ENCODE measurements at regions not wholly inside any gene's neighbourhood (a gene's known extent, or its start where the extent isn't known, plus 50 kb on each side); places are given as distances from the start of the nearest gene placed in this dataset.
"Not testable (repeated sequence)": the region's sequence is repeated elsewhere in the genome, so short reads cannot be mapped to it uniquely, and the experiment has no call there.

DNA sequence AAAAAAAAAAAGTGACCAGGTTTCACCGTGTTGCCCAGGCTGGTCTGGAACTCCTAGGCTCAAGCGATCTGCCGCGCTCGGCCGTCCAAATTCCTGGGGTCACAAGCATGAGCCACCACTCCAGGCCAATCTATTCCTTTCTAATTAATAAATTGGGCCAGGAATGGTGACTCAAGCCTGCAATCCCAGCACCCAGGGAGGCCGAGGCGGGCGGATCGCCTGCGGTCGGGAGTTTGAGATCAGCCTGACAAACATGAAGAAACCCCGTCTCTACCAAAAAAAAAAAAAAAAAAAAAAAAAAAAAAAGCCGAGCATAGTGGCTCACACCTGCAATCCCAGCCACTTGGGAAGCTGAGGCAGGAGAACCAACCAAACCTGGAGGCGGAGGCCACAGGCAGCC, 100.0 kb upstream of the FAN1 start:
- DNase-seq (ENCODE audit: low spot score in 2 of 2); H3K36me3 ChIP-seq; intact Hi-C loops (cut with DNase I); H3K27me3 ChIP-seq; H3K9me3 ChIP-seq; H3K27ac ChIP-seq; H3K4me1 ChIP-seq; H3K4me3 ChIP-seq: not testable (repeated sequence)

DNA sequence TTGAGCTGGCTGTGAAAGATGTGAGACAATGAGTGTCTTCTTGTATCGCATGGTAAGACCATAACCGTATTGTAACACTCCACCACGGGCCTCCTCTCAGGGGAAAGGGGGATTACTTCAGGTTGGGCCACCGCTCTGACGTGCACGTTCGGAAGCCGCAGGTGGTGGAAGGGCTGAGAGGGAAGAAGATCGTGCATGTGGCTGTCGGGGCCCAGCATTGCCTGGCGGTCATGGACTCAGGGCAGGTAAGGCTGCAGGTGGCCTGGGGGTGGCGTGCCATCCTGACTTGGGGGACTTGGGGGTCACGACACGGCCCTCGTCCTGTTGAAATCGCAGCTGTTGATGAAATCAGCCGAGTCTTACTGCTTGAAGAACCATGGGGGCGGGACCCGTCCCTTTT, 87.3 kb upstream of the FAN1 start:
- TF ChIP-seq, protein P1, sequence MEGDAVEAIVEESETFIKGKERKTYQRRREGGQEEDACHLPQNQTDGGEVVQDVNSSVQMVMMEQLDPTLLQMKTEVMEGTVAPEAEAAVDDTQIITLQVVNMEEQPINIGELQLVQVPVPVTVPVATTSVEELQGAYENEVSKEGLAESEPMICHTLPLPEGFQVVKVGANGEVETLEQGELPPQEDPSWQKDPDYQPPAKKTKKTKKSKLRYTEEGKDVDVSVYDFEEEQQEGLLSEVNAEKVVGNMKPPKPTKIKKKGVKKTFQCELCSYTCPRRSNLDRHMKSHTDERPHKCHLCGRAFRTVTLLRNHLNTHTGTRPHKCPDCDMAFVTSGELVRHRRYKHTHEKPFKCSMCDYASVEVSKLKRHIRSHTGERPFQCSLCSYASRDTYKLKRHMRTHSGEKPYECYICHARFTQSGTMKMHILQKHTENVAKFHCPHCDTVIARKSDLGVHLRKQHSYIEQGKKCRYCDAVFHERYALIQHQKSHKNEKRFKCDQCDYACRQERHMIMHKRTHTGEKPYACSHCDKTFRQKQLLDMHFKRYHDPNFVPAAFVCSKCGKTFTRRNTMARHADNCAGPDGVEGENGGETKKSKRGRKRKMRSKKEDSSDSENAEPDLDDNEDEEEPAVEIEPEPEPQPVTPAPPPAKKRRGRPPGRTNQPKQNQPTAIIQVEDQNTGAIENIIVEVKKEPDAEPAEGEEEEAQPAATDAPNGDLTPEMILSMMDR (IDR thresholded peaks at IDR 0.05) = no peak
- no peak overlapping the region for H3K27ac ChIP-seq
- H3K4me3 ChIP-seq = no peak overlapping the region
- intact Hi-C loops (cut with DNase I) = no loop called here
- H3K27me3 ChIP-seq = no peaks in the 10 kb centered on the region
- no peak for DNase-seq (ENCODE audit: low spot score in 2 of 2)
- no peaks in the 10 kb centered on the region for H3K9me3 ChIP-seq
- no peaks in the 10 kb centered on the region for H3K4me1 ChIP-seq
- H3K36me3 ChIP-seq = no peaks in the 10 kb centered on the region

DNA sequence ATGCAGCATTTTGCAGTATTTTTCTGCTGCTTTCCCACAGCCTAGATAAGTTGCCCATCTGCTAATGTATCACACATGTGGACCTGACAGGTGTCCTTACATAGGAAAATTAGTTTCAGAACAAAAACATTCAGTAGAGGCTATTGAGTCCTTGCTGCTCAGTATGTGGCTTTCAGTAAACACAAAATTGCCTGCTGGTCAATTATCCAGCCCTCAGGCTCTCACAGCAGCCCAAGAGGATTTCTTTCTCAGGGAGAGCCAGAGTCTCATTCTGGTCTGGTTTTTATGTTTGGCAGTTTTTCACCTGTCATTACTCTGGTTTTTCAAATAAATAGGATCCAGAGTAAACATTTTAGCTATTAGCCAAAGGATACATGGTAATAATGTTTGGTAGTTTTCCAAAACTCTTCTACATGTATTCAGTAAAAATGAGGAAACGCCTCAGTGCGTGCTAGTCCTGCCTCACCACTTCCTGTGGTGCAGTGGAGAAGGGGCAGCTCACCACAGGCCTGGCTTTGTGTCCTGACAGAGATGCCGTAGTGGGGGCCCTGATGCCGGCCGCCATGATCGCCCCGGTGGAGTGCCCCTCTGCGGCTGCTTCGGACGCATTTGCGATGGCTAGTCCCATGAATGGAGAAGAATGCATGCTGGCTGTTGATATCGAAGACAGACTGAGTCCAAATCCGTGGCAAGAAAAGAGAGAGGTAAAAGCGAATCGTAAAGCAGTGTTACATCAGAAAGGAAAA, 80.5 kb upstream of the FAN1 start:
- H3K9me3 ChIP-seq; H3K4me3 ChIP-seq; H3K27me3 ChIP-seq; H3K27ac ChIP-seq; DNase-seq (ENCODE audit: low spot score in 2 of 2); H3K4me1 ChIP-seq; intact Hi-C loops (cut with DNase I); H3K36me3 ChIP-seq: not testable (repeated sequence)

DNA sequence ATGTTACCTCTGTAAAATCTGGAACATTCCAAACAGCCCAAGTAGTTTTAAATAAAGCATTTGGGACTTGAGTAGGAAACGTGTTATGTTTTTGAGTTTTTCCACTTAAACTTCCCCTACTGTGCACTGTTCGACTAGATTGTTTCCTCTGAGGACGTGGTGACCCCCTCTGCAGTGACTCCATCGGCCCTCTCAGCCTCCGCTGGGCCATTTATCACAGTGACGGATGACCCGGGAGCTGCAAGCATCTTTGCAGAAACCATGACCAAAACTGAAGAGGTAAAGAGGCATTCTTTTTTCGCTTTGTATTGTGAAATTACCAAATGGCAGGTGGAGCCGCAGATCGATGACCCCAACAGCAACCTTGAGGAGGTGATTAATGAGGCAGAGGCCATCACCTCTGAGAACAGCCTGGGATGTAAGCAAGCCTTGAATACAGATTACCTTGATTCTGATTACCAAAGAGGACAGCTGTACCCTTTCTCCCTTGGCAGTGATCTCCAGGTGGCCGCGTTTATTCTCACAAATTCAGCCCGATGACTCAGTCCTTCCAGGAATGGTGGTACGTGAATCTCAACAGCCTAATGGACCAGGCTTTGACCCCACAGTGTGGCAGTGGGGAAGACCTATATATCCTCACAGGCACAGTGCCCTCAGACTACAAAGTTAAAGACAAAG, 79.1 kb upstream of the FAN1 start:
- TF ChIP-seq, protein P1 (IDR thresholded peaks at IDR 0.05) = no peak
- Histone ChIP-seq H3K27ac (no peak overlapping the region), H3K4me3 (no peak overlapping the region), H3K36me3 (no peaks in the 10 kb centered on the region), H3K27me3 (no peaks in the 10 kb centered on the region), H3K9me3 (no peaks in the 10 kb centered on the region), H3K4me1 (no peaks in the 10 kb centered on the region)
- intact Hi-C loops (cut with DNase I) = no loop called here
- no peak for DNase-seq (ENCODE audit: low spot score in 2 of 2)

DNA sequence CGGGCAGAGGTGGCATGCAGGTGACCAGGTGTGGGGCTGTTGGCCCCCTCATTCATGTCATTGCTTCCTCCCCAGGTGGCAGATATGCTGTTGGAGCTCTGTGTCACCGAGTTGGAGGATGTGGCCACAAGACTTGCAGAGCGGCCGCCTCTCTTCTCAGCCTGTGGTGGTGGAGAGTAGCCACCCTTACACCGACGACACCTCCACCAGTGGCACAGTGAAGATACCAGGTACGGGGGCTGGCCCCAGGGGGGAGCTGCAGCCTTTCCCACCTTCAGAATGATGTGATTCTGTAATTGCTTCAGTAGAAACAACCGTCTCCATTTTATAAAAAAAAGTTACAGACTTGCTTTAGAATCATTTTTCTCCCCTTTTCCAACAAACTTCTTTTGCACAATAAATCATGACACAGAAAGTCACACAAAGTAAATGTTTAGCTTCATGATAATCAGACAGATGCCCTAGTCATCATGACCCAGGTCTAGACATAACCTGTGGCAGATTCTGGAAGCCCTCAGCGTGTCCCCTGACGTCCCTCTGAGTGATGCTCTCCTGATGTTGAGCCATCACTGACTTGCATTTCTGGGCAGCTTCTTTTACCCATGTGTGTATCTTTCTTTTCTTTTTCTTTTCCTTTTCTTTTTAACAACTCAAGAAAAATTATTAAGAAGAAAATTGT, 76.0 kb upstream of the FAN1 start:
- H3K27ac ChIP-seq = no peak overlapping the region
- no peak overlapping the region for H3K4me3 ChIP-seq
- no peak for DNase-seq (ENCODE audit: low spot score in 2 of 2)
- no peaks in the 10 kb centered on the region for H3K9me3 ChIP-seq
- TF ChIP-seq, protein P1 (IDR thresholded peaks at IDR 0.05) = no peak
- H3K27me3 ChIP-seq = no peaks in the 10 kb centered on the region
- H3K36me3 ChIP-seq = no peaks in the 10 kb centered on the region
- H3K4me1 ChIP-seq = no peaks in the 10 kb centered on the region
- intact Hi-C loops (cut with DNase I) = no loop called here

DNA sequence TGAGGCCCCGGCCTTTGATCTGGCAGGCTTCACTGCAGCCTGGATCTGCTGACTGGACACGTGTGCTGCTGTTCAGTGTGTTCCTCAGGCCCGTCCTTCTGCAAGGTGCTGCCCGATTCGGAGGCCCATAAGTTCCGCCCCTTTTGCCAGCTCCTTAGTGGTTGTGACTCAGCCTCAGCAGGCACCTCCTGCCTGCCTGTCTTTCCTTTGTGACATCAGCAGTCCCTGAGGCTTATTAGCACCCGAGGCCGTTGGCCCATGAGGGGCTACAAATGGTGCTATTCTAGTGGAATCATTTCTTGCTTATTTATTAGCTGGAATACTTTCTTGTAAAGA, 75.4 kb upstream of the FAN1 start:
- H3K36me3 ChIP-seq; DNase-seq (ENCODE audit: low spot score in 2 of 2); H3K27me3 ChIP-seq; H3K9me3 ChIP-seq; H3K4me3 ChIP-seq; H3K27ac ChIP-seq; intact Hi-C loops (cut with DNase I); H3K4me1 ChIP-seq: not testable (repeated sequence)

DNA sequence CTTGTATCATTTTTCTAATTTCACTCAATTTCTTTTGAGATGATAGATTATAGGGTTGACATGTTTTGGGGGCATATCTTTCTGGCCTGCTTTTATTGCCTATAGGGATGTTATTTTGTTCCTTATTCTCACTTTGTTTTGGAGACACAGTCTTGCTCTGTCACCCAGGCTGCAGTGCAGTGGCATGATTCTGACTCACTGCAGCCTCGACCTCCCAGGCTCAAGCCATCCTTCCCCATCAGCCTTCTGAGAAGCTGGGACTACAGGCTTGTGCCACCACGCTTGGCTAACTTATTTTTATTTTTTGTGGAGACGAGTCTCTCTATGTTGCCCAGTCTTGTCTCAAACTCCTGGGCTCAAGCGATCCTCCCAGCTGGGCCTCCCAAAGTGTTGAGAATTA, 72.8 kb upstream of the FAN1 start:
- no peaks in the 10 kb centered on the region for H3K4me1 ChIP-seq
- H3K36me3 ChIP-seq = no peaks in the 10 kb centered on the region
- TF ChIP-seq, protein P1 (IDR thresholded peaks at IDR 0.05) = no peak
- DNase-seq (ENCODE audit: low spot score in 2 of 2) = no peak
- H3K27ac ChIP-seq = no peak overlapping the region
- no peaks in the 10 kb centered on the region for H3K9me3 ChIP-seq
- intact Hi-C loops (cut with DNase I) = no loop called here
- H3K27me3 ChIP-seq = no peaks in the 10 kb centered on the region
- no peak overlapping the region for H3K4me3 ChIP-seq

DNA sequence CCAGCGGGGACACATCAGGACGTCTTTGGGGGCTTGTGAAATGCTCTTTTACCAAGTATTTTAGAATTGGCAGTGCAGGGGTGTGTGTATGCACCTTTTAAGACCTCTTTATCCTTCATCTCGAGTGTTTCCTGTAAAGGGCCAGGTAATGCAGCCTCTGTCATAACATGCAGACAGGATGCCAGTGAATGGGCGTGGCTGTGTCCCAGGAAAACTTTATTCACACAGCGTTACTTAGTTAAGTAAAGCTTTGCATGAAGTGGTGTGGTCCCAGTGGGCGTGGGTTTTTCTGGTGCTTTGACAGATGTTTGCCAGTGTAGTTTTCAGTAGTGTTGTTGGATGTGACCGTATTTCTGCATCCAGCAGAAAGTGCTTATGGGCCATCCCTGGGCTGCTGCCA, 70.3 kb upstream of the FAN1 start:
- H3K4me3 ChIP-seq; H3K27me3 ChIP-seq; H3K9me3 ChIP-seq; H3K4me1 ChIP-seq; H3K27ac ChIP-seq; intact Hi-C loops (cut with DNase I); H3K36me3 ChIP-seq; DNase-seq (ENCODE audit: low spot score in 2 of 2): not testable (repeated sequence)

DNA sequence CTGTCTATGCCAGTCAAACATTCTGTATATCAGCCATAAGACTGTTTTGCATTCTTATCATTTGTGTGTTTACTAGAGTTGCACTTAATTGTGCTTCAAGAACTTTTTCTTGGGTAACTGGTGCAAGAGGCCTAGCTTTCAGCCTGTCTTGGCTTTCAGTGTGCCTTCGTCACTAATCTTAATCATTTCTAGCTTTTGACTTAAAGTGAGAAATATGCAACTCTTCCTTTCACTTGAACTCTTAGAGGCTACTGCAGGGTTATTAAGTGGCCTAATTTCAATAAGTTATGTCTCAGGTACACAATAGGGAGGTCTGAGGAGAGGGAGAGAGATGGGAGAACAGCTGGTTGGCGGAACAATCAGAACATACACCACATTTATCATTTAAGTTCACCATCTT, 62.1 kb upstream of the FAN1 start:
- H3K9me3 ChIP-seq; H3K36me3 ChIP-seq; H3K4me3 ChIP-seq; DNase-seq (ENCODE audit: low spot score in 2 of 2); H3K27me3 ChIP-seq; H3K27ac ChIP-seq; intact Hi-C loops (cut with DNase I); H3K4me1 ChIP-seq: not testable (repeated sequence)
